NT2/D1 (cell line): ENCODE measurements at regions not wholly inside any gene's neighbourhood (a gene's known extent, or its start where the extent isn't known, plus 50 kb on each side); places are given as distances from the start of the nearest gene placed in this dataset.
"Not testable (repeated sequence)": the region's sequence is repeated elsewhere in the genome, so short reads cannot be mapped to it uniquely, and the experiment has no call there.

Experiments
- DNase-seq: peaks from one replicate; pipeline ENCODE4 v3.0.0-alpha.2; 2011; ENCODE audit warnings: low read depth, low spot score
- H3K27me3 ChIP-seq: 2 replicates; pipeline ENCODE4 v1.6.0; 2011; ENCODE audit warnings: mild to moderate bottlenecking; ENCODE audit not compliant: insufficient read length, insufficient read depth
- H3K36me3 ChIP-seq: 2 replicates; pipeline ENCODE4 v1.6.1; 2011; ENCODE audit warnings: mild to moderate bottlenecking, low read length, mixed read lengths; ENCODE audit not compliant: insufficient read depth, insufficient read length
- H3K4me1 ChIP-seq: 2 replicates; pipeline ENCODE4 v1.5.1; 2011; ENCODE audit not compliant: insufficient read depth, insufficient read length
- H3K4me3 ChIP-seq: 2 replicates; pipeline ENCODE4 v1.5.1; 2011; ENCODE audit warnings: low read depth; ENCODE audit not compliant: insufficient read length
- H3K9ac ChIP-seq: 2 replicates; pipeline ENCODE4 v1.6.0; 2011; ENCODE audit warnings: low read depth; ENCODE audit not compliant: insufficient read length
- H3K9me3 ChIP-seq: 2 replicates; pipeline ENCODE4 v1.5.1; 2011; ENCODE audit warnings: mild to moderate bottlenecking, low read length; ENCODE audit not compliant: insufficient read depth
- SUZ12 ChIP-seq: IDR thresholded peaks from 2 replicates; pipeline ENCODE4 v1.6.1; 2011; ENCODE audit not compliant: insufficient read length, insufficient read depth; ENCODE audit errors: extremely low read depth
- YY1 ChIP-seq: IDR thresholded peaks from 2 replicates; pipeline ENCODE4 v1.6.1; 2011; ENCODE audit not compliant: insufficient read length, insufficient read depth
- ZNF274 ChIP-seq: IDR thresholded peaks from 2 replicates; pipeline ENCODE4 v1.6.1; 2011; ENCODE audit warnings: mild to moderate bottlenecking, low read depth, low read length

- peaks cover 17% of the 10 kb centered on the region; the same call in 1 of the 2 replicates for H3K9me3 ChIP-seq
- H3K9ac ChIP-seq = no peak overlapping the region
- TF ChIP-seq YY1 = no peak
- no peak for TF ChIP-seq ZNF274
- no peaks in the 10 kb centered on the region for H3K27me3 ChIP-seq
- DNase-seq = no peak
- no peaks in the 10 kb centered on the region for H3K4me1 ChIP-seq
- no peak overlapping the region for H3K4me3 ChIP-seq
- no peaks in the 10 kb centered on the region for H3K36me3 ChIP-seq
Observed at GRCh38 chr1:68706639-68707317, 209.9 kb upstream of the DEPDC1 start.

- Histone ChIP-seq H3K4me1 (no peaks in the 10 kb centered on the region), H3K27me3 (no peaks in the 10 kb centered on the region), H3K9me3 (no peaks in the 10 kb centered on the region), H3K9ac (no peak overlapping the region), H3K36me3 (no peaks in the 10 kb centered on the region), H3K4me3 (no peak overlapping the region)
- DNase-seq = no peak
- TF ChIP-seq ZNF274 (no peak), YY1 (no peak)
Observed at GRCh38 chr1:68717330-68717729, 220.4 kb upstream of the DEPDC1 start.

GRCh38 chr1:68720476-68720875 is 223.6 kb upstream of the DEPDC1 start:
- no peak for DNase-seq
- Histone ChIP-seq H3K27me3 (no peaks in the 10 kb centered on the region), H3K9me3 (no peaks in the 10 kb centered on the region), H3K4me1 (no peaks in the 10 kb centered on the region), H3K36me3 (no peaks in the 10 kb centered on the region), H3K9ac (no peak overlapping the region), H3K4me3 (no peak overlapping the region)
- TF ChIP-seq ZNF274 = no peak
- TF ChIP-seq YY1 = no peak

- no peak overlapping the region for H3K4me3 ChIP-seq
- no peaks in the 10 kb centered on the region for H3K4me1 ChIP-seq
- H3K9ac ChIP-seq = no peak overlapping the region
- no peaks in the 10 kb centered on the region for H3K27me3 ChIP-seq
- H3K36me3 ChIP-seq = no peaks in the 10 kb centered on the region
- TF ChIP-seq SUZ12 = no peak
- TF ChIP-seq ZNF274 = no peak
- TF ChIP-seq YY1 = no peak
- DNase-seq = no peak
- H3K9me3 ChIP-seq = no peaks in the 10 kb centered on the region
Observed at GRCh38 chr1:68723791-68724190, 226.9 kb upstream of the DEPDC1 start.

- no peak overlapping the region for H3K9ac ChIP-seq
- no peaks in the 10 kb centered on the region for H3K27me3 ChIP-seq
- H3K9me3 ChIP-seq = no peaks in the 10 kb centered on the region
- H3K4me1 ChIP-seq = no peaks in the 10 kb centered on the region
- no peak overlapping the region for H3K4me3 ChIP-seq
- no peak for DNase-seq
- TF ChIP-seq ZNF274 (no peak), YY1 (no peak), SUZ12 (no peak)
- no peaks in the 10 kb centered on the region for H3K36me3 ChIP-seq
Observed at GRCh38 chr1:68725001-68725752, 228.3 kb upstream of the DEPDC1 start.

- not testable (repeated sequence) for H3K4me1 ChIP-seq, DNase-seq, H3K9ac ChIP-seq, H3K36me3 ChIP-seq, H3K4me3 ChIP-seq, H3K27me3 ChIP-seq
- H3K9me3 ChIP-seq = peaks cover 39% of the 10 kb centered on the region
Observed at GRCh38 chr1:68739486-68739885, 242.6 kb upstream of the DEPDC1 start.

GRCh38 chr1:68745011-68745410 is 248.1 kb upstream of the DEPDC1 start:
- TF ChIP-seq ZNF274 (no peak), SUZ12 (no peak), YY1 (no peak)
- H3K9ac ChIP-seq = no peak overlapping the region
- DNase-seq = no peak
- H3K36me3 ChIP-seq = no peaks in the 10 kb centered on the region
- H3K4me1 ChIP-seq = no peaks in the 10 kb centered on the region
- no peaks in the 10 kb centered on the region for H3K27me3 ChIP-seq
- H3K4me3 ChIP-seq = no peak overlapping the region
- peaks cover 38% of the 10 kb centered on the region for H3K9me3 ChIP-seq

GRCh38 chr1:68745451-68745850 is 248.6 kb upstream of the DEPDC1 start:
- TF ChIP-seq ZNF274 (no peak), SUZ12 (no peak), YY1 (no peak)
- no peak for DNase-seq
- Histone ChIP-seq H3K36me3 (no peaks in the 10 kb centered on the region), H3K4me3 (no peak overlapping the region), H3K27me3 (no peaks in the 10 kb centered on the region), H3K9ac (no peak overlapping the region), H3K4me1 (no peaks in the 10 kb centered on the region), H3K9me3 (peaks cover 33% of the 10 kb centered on the region)
